Liver (tissue), 3 donors: ENCODE measurements at regions not wholly inside any gene's neighbourhood (a gene's known extent, or its start where the extent isn't known, plus 50 kb on each side); places are given as distances from the start of the nearest gene placed in this dataset.

Source experiments
- CTCF ChIP-seq: fragments of 150-350 bp; IDR thresholded peaks from 2 replicates; pipeline ENCODE4 v1.5.1; 2017; ENCODE audit warnings: improper control_type of control experiment, low read depth, low read length; ENCODE audit not compliant: missing input control
- FOXA1 ChIP-seq: IDR thresholded peaks from 2 replicates; pipeline ENCODE4 v1.6.1; 2016; ENCODE audit warnings: antibody characterized with exemption
- GABPA ChIP-seq, 2 donors: IDR thresholded peaks in 1 of 2; conservative IDR thresholded peaks in 1 of 2; 2 replicates each; pipeline ENCODE4 v1.6.1; 2016; ENCODE audit warnings: antibody characterized with exemption in 2 of 2, mild to moderate bottlenecking in 1 of 2, moderate library complexity in 1 of 2
- MAX ChIP-seq: IDR thresholded peaks from 2 replicates; pipeline ENCODE4 v1.6.1; 2016; ENCODE audit warnings: antibody characterized with exemption
- RAD21 ChIP-seq, 2 donors: IDR thresholded peaks; 2 replicates each; pipeline ENCODE4 v1.6.1; 2016; ENCODE audit warnings: antibody characterized with exemption in 2 of 2, mild to moderate bottlenecking in 2 of 2
- REST ChIP-seq: IDR thresholded peaks from 2 replicates; pipeline ENCODE4 v1.6.1; 2016; ENCODE audit warnings: antibody characterized with exemption, mild to moderate bottlenecking
- RXRA ChIP-seq, 2 donors: IDR thresholded peaks; 2 replicates each; pipeline ENCODE4 v1.6.1; 2017 to 2018; ENCODE audit warnings: antibody characterized with exemption in 2 of 2, mild to moderate bottlenecking in 1 of 2
- SP1 ChIP-seq: IDR thresholded peaks from 2 replicates; pipeline ENCODE4 v1.6.1; 2018; ENCODE audit warnings: antibody characterized with exemption, mild to moderate bottlenecking
- TAF1 ChIP-seq: conservative IDR thresholded peaks from 2 replicates; pipeline ENCODE4 v1.6.1; 2016; ENCODE audit warnings: antibody characterized with exemption, mild to moderate bottlenecking
- YY1 ChIP-seq: IDR thresholded peaks from 2 replicates; pipeline ENCODE4 v1.6.1; 2016; ENCODE audit warnings: antibody characterized with exemption, mild to moderate bottlenecking
- ZBTB33 ChIP-seq: IDR thresholded peaks from 2 replicates; pipeline ENCODE4 v1.6.1; 2016; ENCODE audit warnings: antibody characterized with exemption
- donor health status: healthy.
- donor health status: healthy.

- no peak for TF ChIP-seq SP1
- no peak for TF ChIP-seq RAD21 (IDR thresholded peaks at IDR 0.05)
- no peak for TF ChIP-seq CTCF
- no peak for TF ChIP-seq TAF1
- TF ChIP-seq GABPA (IDR thresholded peaks at IDR 0.05 in 1 of 2, conservative IDR thresholded peaks at IDR 0.05 in 1 of 2): no peak
- TF ChIP-seq MAX: no peak
- TF ChIP-seq RXRA (IDR thresholded peaks at IDR 0.05): no peak
- TF ChIP-seq YY1: no peak
- TF ChIP-seq ZBTB33: no peak
- TF ChIP-seq FOXA1: no peak
- no peak for TF ChIP-seq REST
Observed at GRCh38 chr1:234898455-234899033, 230.1 kb downstream of the TOMM20 start.
